Mucosa of rectum (tissue), 2 donors: ENCODE measurements at regions not wholly inside any gene's neighbourhood (a gene's known extent, or its start where the extent isn't known, plus 50 kb on each side); places are given as distances from the start of the nearest gene placed in this dataset.

ENCODE experiments used
- H3K27ac ChIP-seq, 2 donors: one replicate each; pipeline ENCODE4 v1.7.0; 2013; ENCODE audit warnings: inconsistent platforms in 2 of 2, low read depth in 2 of 2, low read length in 2 of 2
- H3K27me3 ChIP-seq, 2 donors: one replicate each; pipeline ENCODE4 v1.7.0; 2013; ENCODE audit warnings: low read length in 2 of 2; ENCODE audit not compliant: control insufficient read depth in 2 of 2, insufficient read depth in 2 of 2
- H3K36me3 ChIP-seq, 2 donors: one replicate each; pipeline ENCODE4 v1.7.0; 2013; ENCODE audit warnings: low read length in 2 of 2; ENCODE audit not compliant: control insufficient read depth in 2 of 2, insufficient read depth in 2 of 2
- H3K4me1 ChIP-seq, 2 donors: one replicate each; pipeline ENCODE4 v1.7.0; 2013; ENCODE audit warnings: low read length in 2 of 2, mild to moderate bottlenecking in 1 of 2; ENCODE audit not compliant: control insufficient read depth in 2 of 2, insufficient read depth in 2 of 2
- H3K4me3 ChIP-seq, 2 donors: one replicate each; pipeline ENCODE4 v1.7.0; 2013; ENCODE audit warnings: low read length in 2 of 2
- H3K9ac ChIP-seq, 2 donors: one replicate each; pipeline ENCODE4 v1.7.0; 2013; ENCODE audit warnings: low read length in 2 of 2, low read depth in 1 of 2, mild to moderate bottlenecking in 1 of 2
- H3K9me3 ChIP-seq, 2 donors: one replicate each; pipeline ENCODE4 v1.7.0; 2013; ENCODE audit warnings: low read length in 2 of 2; ENCODE audit not compliant: control insufficient read depth in 2 of 2
- donor health status: healthy.
- donor health status: Normal muscosa, but diverticular disease.

GRCh38 chr2:13005048-13005447 is 288.3 kb downstream of the TRIB2 start:
- H3K4me3 ChIP-seq, result no peak overlapping the region
- H3K9me3 ChIP-seq, result no peaks in the 10 kb centered on the region
- no peak overlapping the region for H3K27ac ChIP-seq

GRCh38 chr2:13005761-13006335 is 289.1 kb downstream of the TRIB2 start:
- H3K36me3 ChIP-seq, result no peaks in the 10 kb centered on the region
- no peak overlapping the region for H3K4me3 ChIP-seq
- H3K27ac ChIP-seq, result no peak overlapping the region

More at GRCh38 chr2:13005048-13005447, 288.3 kb downstream of the TRIB2 start:
- Histone ChIP-seq H3K36me3 (no peaks in the 10 kb centered on the region), H3K4me1 (no peaks in the 10 kb centered on the region), H3K27me3 (peaks cover 0 to 3% of the 10 kb centered on the region in 2 donors), H3K9ac (no peak overlapping the region)

GRCh38 chr2:13006426-13006825 is 289.7 kb downstream of the TRIB2 start:
- H3K27me3 ChIP-seq, result peaks cover 0 to 3% of the 10 kb centered on the region in 2 donors
- peak overlapping the region in 1 of 2 donors; percentile 4 for H3K4me3 ChIP-seq
- no peaks in the 10 kb centered on the region for H3K4me1 ChIP-seq
- H3K36me3 ChIP-seq, result no peaks in the 10 kb centered on the region
- H3K9ac ChIP-seq, result no peak overlapping the region
- H3K27ac ChIP-seq, result no peak overlapping the region
- no peaks in the 10 kb centered on the region for H3K9me3 ChIP-seq

More at GRCh38 chr2:13005761-13006335, 289.1 kb downstream of the TRIB2 start:
- peaks cover 0 to 3% of the 10 kb centered on the region in 2 donors for H3K27me3 ChIP-seq
- H3K9me3 ChIP-seq, result no peaks in the 10 kb centered on the region
- H3K4me1 ChIP-seq, result no peaks in the 10 kb centered on the region
- no peak overlapping the region for H3K9ac ChIP-seq

- Histone ChIP-seq H3K9ac (no peak overlapping the region), H3K27me3 (peaks cover 0 to 3% of the 10 kb centered on the region in 2 donors), H3K9me3 (no peaks in the 10 kb centered on the region), H3K4me1 (no peaks in the 10 kb centered on the region), H3K36me3 (no peaks in the 10 kb centered on the region), H3K4me3 (peak overlapping the region in 1 of 2 donors; percentile 4), H3K27ac (no peak overlapping the region)
These were observed 290.3 kb downstream of the TRIB2 start for GRCh38 chr2:13006829-13007717.

GRCh38 chr2:13009027-13009642 is 292.4 kb downstream of the TRIB2 start:
- Histone ChIP-seq H3K4me1 (no peaks in the 10 kb centered on the region), H3K9me3 (no peaks in the 10 kb centered on the region), H3K27me3 (peaks cover 0 to 3% of the 10 kb centered on the region in 2 donors), H3K27ac (no peak overlapping the region), H3K4me3 (no peak overlapping the region), H3K36me3 (no peaks in the 10 kb centered on the region), H3K9ac (no peak overlapping the region)

GRCh38 chr2:13010283-13010682 is 293.5 kb downstream of the TRIB2 start:
- Histone ChIP-seq H3K4me3 (no peak overlapping the region), H3K9me3 (no peaks in the 10 kb centered on the region), H3K27ac (no peak overlapping the region), H3K4me1 (no peaks in the 10 kb centered on the region), H3K9ac (no peak overlapping the region), H3K27me3 (peaks cover 0 to 3% of the 10 kb centered on the region in 2 donors), H3K36me3 (no peaks in the 10 kb centered on the region)

GRCh38 chr2:13014783-13015182 is 298.0 kb downstream of the TRIB2 start:
- Histone ChIP-seq H3K4me1 (no peaks in the 10 kb centered on the region), H3K9ac (no peak overlapping the region), H3K4me3 (no peak overlapping the region), H3K27me3 (no peaks in the 10 kb centered on the region), H3K27ac (no peak overlapping the region), H3K9me3 (no peaks in the 10 kb centered on the region), H3K36me3 (no peaks in the 10 kb centered on the region)

- H3K4me3 ChIP-seq, result no peak overlapping the region
- no peak overlapping the region for H3K9ac ChIP-seq
- H3K27me3 ChIP-seq, result no peaks in the 10 kb centered on the region
- no peak overlapping the region for H3K27ac ChIP-seq
- H3K9me3 ChIP-seq, result no peaks in the 10 kb centered on the region
- H3K36me3 ChIP-seq, result no peaks in the 10 kb centered on the region
- H3K4me1 ChIP-seq, result no peaks in the 10 kb centered on the region
These were observed 299.0 kb downstream of the TRIB2 start for GRCh38 chr2:13015532-13016320.

GRCh38 chr2:13018490-13018889 is 301.8 kb downstream of the TRIB2 start:
- no peaks in the 10 kb centered on the region for H3K4me1 ChIP-seq
- no peak overlapping the region for H3K27ac ChIP-seq
- H3K36me3 ChIP-seq, result no peaks in the 10 kb centered on the region
- no peak overlapping the region for H3K4me3 ChIP-seq
- no peak overlapping the region for H3K9ac ChIP-seq
- no peaks in the 10 kb centered on the region for H3K27me3 ChIP-seq
- no peaks in the 10 kb centered on the region for H3K9me3 ChIP-seq
